ENCODE measurements at regions not wholly inside any gene's neighbourhood (a gene's known extent, or its start where the extent isn't known, plus 50 kb on each side); places are given as distances from the start of the nearest gene placed in this dataset.

GRCh38 chr5:73996151-73996755 lies 370.3 kb downstream of the ARHGEF28 start:
- TF ChIP-seq, protein P1, sequence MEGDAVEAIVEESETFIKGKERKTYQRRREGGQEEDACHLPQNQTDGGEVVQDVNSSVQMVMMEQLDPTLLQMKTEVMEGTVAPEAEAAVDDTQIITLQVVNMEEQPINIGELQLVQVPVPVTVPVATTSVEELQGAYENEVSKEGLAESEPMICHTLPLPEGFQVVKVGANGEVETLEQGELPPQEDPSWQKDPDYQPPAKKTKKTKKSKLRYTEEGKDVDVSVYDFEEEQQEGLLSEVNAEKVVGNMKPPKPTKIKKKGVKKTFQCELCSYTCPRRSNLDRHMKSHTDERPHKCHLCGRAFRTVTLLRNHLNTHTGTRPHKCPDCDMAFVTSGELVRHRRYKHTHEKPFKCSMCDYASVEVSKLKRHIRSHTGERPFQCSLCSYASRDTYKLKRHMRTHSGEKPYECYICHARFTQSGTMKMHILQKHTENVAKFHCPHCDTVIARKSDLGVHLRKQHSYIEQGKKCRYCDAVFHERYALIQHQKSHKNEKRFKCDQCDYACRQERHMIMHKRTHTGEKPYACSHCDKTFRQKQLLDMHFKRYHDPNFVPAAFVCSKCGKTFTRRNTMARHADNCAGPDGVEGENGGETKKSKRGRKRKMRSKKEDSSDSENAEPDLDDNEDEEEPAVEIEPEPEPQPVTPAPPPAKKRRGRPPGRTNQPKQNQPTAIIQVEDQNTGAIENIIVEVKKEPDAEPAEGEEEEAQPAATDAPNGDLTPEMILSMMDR (IDR thresholded peaks at IDR 0.05; ENCODE audit: extremely low read depth in 1 of 2, insufficient read depth in 1 of 2, low read depth in 1 of 2, low read length in 2 of 2), result no peak
- TF ChIP-seq EZH2 (IDR thresholded peaks at IDR 0.05; ENCODE audit: borderline replicate concordance, low read depth, low read length, severe bottlenecking) (no peak), POLR2AphosphoS5 (IDR thresholded peaks at IDR 0.05; ENCODE audit: insufficient read depth, low read depth, low read length) (no peak), MYC (IDR thresholded peaks at IDR 0.05; ENCODE audit: low read depth, low read length) (no peak), POLR2A (IDR thresholded peaks at IDR 0.05; ENCODE audit: low read depth, low read length) (no peak), JUN (IDR thresholded peaks at IDR 0.05; ENCODE audit: borderline replicate concordance, insufficient read depth, insufficient read length, low read depth) (no peak), GATA2 (IDR thresholded peaks at IDR 0.05; ENCODE audit: insufficient read depth, insufficient read length, low read depth, low read length) (no peak), FOS (IDR thresholded peaks at IDR 0.05; ENCODE audit: borderline replicate concordance, insufficient read depth, low read length) (no peak)
- TF ChIP-seq, protein P2, sequence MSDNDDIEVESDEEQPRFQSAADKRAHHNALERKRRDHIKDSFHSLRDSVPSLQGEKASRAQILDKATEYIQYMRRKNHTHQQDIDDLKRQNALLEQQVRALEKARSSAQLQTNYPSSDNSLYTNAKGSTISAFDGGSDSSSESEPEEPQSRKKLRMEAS (IDR thresholded peaks at IDR 0.05; ENCODE audit: insufficient read depth, insufficient read length), result no peak

Data from endothelial cell of umbilical vein (primary cell).